GM19468 (cell line): ENCODE measurements at regions not wholly inside any gene's neighbourhood (a gene's known extent, or its start where the extent isn't known, plus 50 kb on each side); places are given as distances from the start of the nearest gene placed in this dataset.
"Not testable (repeated sequence)": the region's sequence is repeated elsewhere in the genome, so short reads cannot be mapped to it uniquely, and the experiment has no call there.

ENCODE experiments used
- ATAC-seq: cut with Tn5 transposase; IDR thresholded peaks from one replicate; pipeline ENCODE4 v1.9.1; 2021; ENCODE audit warnings: mild to moderate bottlenecking, moderate library complexity, moderate number of reproducible peaks; ENCODE audit not compliant: unreplicated experiment; ENCODE audit errors: extremely low read depth

- ATAC-seq, result no peak
Observed at GRCh38 chr5:109987355-109987754, 297.6 kb downstream of the MAN2A1 start.

- no peak for ATAC-seq
Observed at GRCh38 chr5:109987970-109988369, 298.2 kb downstream of the MAN2A1 start.

- no peak for ATAC-seq
Observed at GRCh38 chr5:109989161-109989560, 299.4 kb downstream of the MAN2A1 start.

- no peak for ATAC-seq
Observed at GRCh38 chr5:109989994-109990722, 300.4 kb downstream of the MAN2A1 start.

- ATAC-seq, result no peak
Observed at GRCh38 chr5:109990723-109991359, 301.1 kb downstream of the MAN2A1 start.

GRCh38 chr5:109992264-109992915, 302.7 kb downstream of the MAN2A1 start:
- ATAC-seq, result no peak

- no peak for ATAC-seq
Observed at GRCh38 chr5:109994135-109994534, 304.4 kb downstream of the MAN2A1 start.

- ATAC-seq, result no peak
Observed at GRCh38 chr5:109996246-109996645, 306.5 kb downstream of the MAN2A1 start.

- ATAC-seq, result no peak
Observed at GRCh38 chr5:109997161-109997560, 307.4 kb downstream of the MAN2A1 start.

GRCh38 chr5:109998208-109998607, 308.5 kb downstream of the MAN2A1 start:
- ATAC-seq, result no peak

- ATAC-seq, result no peak
Observed at GRCh38 chr5:109998726-109999125, 309.0 kb downstream of the MAN2A1 start.

GRCh38 chr5:110001648-110002047, 311.9 kb downstream of the MAN2A1 start:
- ATAC-seq, result no peak

GRCh38 chr5:110002652-110003051, 312.9 kb downstream of the MAN2A1 start:
- no peak for ATAC-seq

- ATAC-seq, result not testable (repeated sequence)
Observed at GRCh38 chr5:110005907-110006562, 316.3 kb downstream of the MAN2A1 start.

- ATAC-seq, result no peak
Observed at GRCh38 chr5:110007101-110007500, 317.4 kb downstream of the MAN2A1 start.

GRCh38 chr5:110008131-110008530, 318.4 kb downstream of the MAN2A1 start:
- no peak for ATAC-seq

- ATAC-seq, result no peak
Observed at GRCh38 chr5:110012145-110012544, 322.4 kb downstream of the MAN2A1 start.

GRCh38 chr5:110013017-110013416, 323.3 kb downstream of the MAN2A1 start:
- no peak for ATAC-seq

GRCh38 chr5:110017854-110018253, 328.1 kb downstream of the MAN2A1 start:
- ATAC-seq, result no peak

- ATAC-seq, result no peak
Observed at GRCh38 chr5:110018509-110018908, 328.8 kb downstream of the MAN2A1 start.

GRCh38 chr5:110019119-110019518, 329.4 kb downstream of the MAN2A1 start:
- no peak for ATAC-seq
